ENCODE measurements at regions not wholly inside any gene's neighbourhood (a gene's known extent, or its start where the extent isn't known, plus 50 kb on each side); places are given as distances from the start of the nearest gene placed in this dataset.

- TF ChIP-seq, protein P1, sequence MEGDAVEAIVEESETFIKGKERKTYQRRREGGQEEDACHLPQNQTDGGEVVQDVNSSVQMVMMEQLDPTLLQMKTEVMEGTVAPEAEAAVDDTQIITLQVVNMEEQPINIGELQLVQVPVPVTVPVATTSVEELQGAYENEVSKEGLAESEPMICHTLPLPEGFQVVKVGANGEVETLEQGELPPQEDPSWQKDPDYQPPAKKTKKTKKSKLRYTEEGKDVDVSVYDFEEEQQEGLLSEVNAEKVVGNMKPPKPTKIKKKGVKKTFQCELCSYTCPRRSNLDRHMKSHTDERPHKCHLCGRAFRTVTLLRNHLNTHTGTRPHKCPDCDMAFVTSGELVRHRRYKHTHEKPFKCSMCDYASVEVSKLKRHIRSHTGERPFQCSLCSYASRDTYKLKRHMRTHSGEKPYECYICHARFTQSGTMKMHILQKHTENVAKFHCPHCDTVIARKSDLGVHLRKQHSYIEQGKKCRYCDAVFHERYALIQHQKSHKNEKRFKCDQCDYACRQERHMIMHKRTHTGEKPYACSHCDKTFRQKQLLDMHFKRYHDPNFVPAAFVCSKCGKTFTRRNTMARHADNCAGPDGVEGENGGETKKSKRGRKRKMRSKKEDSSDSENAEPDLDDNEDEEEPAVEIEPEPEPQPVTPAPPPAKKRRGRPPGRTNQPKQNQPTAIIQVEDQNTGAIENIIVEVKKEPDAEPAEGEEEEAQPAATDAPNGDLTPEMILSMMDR (CRISPR knock-in tag; IDR thresholded peaks at IDR 0.05): no peak
- TF ChIP-seq ZNF761 (CRISPR knock-in tag; conservative IDR thresholded peaks at IDR 0.05) (no peak), ZNF704 (CRISPR knock-in tag; IDR thresholded peaks at IDR 0.05; ENCODE audit: borderline replicate concordance) (no peak), NFE2L1 (CRISPR knock-in tag; IDR thresholded peaks at IDR 0.05; ENCODE audit: borderline replicate concordance) (no peak), ZKSCAN8 (CRISPR knock-in tag; IDR thresholded peaks at IDR 0.05; ENCODE audit: borderline replicate concordance) (no peak), ZNF431 (CRISPR knock-in tag; IDR thresholded peaks at IDR 0.05; ENCODE audit: borderline replicate concordance, low read depth) (no peak)
Observed at GRCh38 chr20:48309293-48309692, 518.5 kb downstream of the PREX1 start.
